HCT116 (cell line): ENCODE measurements at regions not wholly inside any gene's neighbourhood (a gene's known extent, or its start where the extent isn't known, plus 50 kb on each side); places are given as distances from the start of the nearest gene placed in this dataset.

Experiments used
- ATAC-seq: fragments of 200-7000 bp; cut with Tn5 transposase; 2 replicates; pipeline ENCODE4 v1.9.1; 2020; ENCODE audit warnings: mild to moderate bottlenecking, moderate library complexity
- BruUV-seq: library from RNA; stranded (reverse); fragments of 400-500 nt; replicated peaks from 2 replicates; lab custom pipeline; 2021; lab: Mats Ljungman, UMichigan
- CTCF ChIA-PET: fragments of 300-600 bp; sonication (Branson Sonifier 250); formaldehyde crosslinking; loops from one replicate; lab custom pipeline; 2021; ENCODE audit warnings: antibody characterized with exemption; lab: Charles Lee
- POLR2A ChIA-PET: fragments of 300-600, 350-600 bp; sonication (Branson Sonifier 250); formaldehyde crosslinking; loops from one replicate; lab custom pipeline; 2021; ENCODE audit warnings: antibody characterized with exemption; lab: Charles Lee
- RAD21 ChIA-PET, 2 experiments: fragments of 300-600 bp; sonication (Branson Sonifier 250); formaldehyde crosslinking; loops; one replicate each; lab custom pipeline; 2023; ENCODE audit warnings: low total read pairs in 2 of 2; ENCODE audit not compliant: uncharacterized antibody in 2 of 2, unreplicated experiment in 2 of 2, low non-redundant PET in 1 of 2; lab: Charles Lee
- DNase-seq: peaks from one replicate; pipeline ENCODE4 v3.0.0-alpha.2; 2010; ENCODE audit warnings: low read depth, low spot score
- H2AFZ ChIP-seq: fragments of 200-600 bp; shearing (Covaris generic), sonication (generic); 2 replicates; pipeline ENCODE4 v1.6.1; 2017; ENCODE audit warnings: low read depth, mixed run types, mixed read lengths, antibody characterized with exemption, low read length; ENCODE audit not compliant: poor library complexity, severe bottlenecking
- H3K27ac ChIP-seq: 2 replicates; pipeline ENCODE4 v1.5.1; 2012; ENCODE audit warnings: low read depth, low read length
- H3K27me3 ChIP-seq: fragments of 200-600 bp; sonication (generic); 2 replicates; pipeline ENCODE4 v1.6.1; 2016; ENCODE audit warnings: mixed run types, low read length, mixed read lengths; ENCODE audit not compliant: insufficient read depth
- H3K36me3 ChIP-seq, 2 experiments: fragments of 200-500 bp in 1 of 2; fragments of 200-600 bp in 1 of 2; sonication (Bioruptor generic) in 1 of 2; sonication (generic) in 1 of 2; 2 replicates each; pipeline versions ENCODE4 v1.5.1 to v1.6.1; 2014 to 2016; ENCODE audit warnings: low read length in 2 of 2, inconsistent platforms in 1 of 2, mixed read lengths in 1 of 2, mixed run types in 1 of 2; ENCODE audit not compliant: insufficient read depth in 2 of 2, control insufficient read depth in 1 of 2
- H3K4me1 ChIP-seq, 2 experiments: fragments of 200-600 bp in 1 of 2; sonication (generic) in 1 of 2; 2 replicates each; pipeline versions ENCODE4 v1.5.1 to v1.6.1; 2012 to 2017; ENCODE audit warnings: low read length in 2 of 2, inconsistent platforms in 1 of 2, mild to moderate bottlenecking in 1 of 2, mixed read lengths in 1 of 2, mixed run types in 1 of 2, moderate library complexity in 1 of 2; ENCODE audit not compliant: insufficient read depth in 2 of 2, control insufficient read depth in 1 of 2
- H3K4me2 ChIP-seq: fragments of 200-600 bp; sonication (generic); 2 replicates; pipeline ENCODE4 v1.6.1; 2017; ENCODE audit warnings: mixed run types, low read length, mixed read lengths
- H3K4me3 ChIP-seq, 2 experiments: fragments of 200-600 bp in 1 of 2; sonication (generic) in 1 of 2; replicated peaks in 1 of 2; 2 replicates each; pipeline ENCODE4 v1.5.1; 2011 to 2016; ENCODE audit warnings: low read length in 2 of 2, control low read depth in 1 of 2, low read depth in 1 of 2, mild to moderate bottlenecking in 1 of 2, mixed read lengths in 1 of 2, mixed run types in 1 of 2
- H3K79me2 ChIP-seq: fragments of 200-600 bp; sonication (generic); 2 replicates; pipeline ENCODE4 v1.6.1; 2017; ENCODE audit warnings: mild to moderate bottlenecking, mixed run types, low read length, moderate library complexity, mixed read lengths; ENCODE audit not compliant: insufficient read depth
- H3K9ac ChIP-seq: fragments of 200-600 bp; sonication (generic); 2 replicates; pipeline ENCODE4 v1.6.1; 2016; ENCODE audit warnings: low read length, mixed read lengths
- H3K9me2 ChIP-seq: fragments of 200-600 bp; sonication (generic), shearing (Covaris generic); 2 replicates; pipeline ENCODE4 v1.6.1; 2017; ENCODE audit warnings: mixed run types, mild to moderate bottlenecking, moderate library complexity; ENCODE audit not compliant: insufficient read depth
- H3K9me3 ChIP-seq, 2 experiments: fragments of 200-500 bp in 1 of 2; fragments of 200-600 bp in 1 of 2; sonication (Bioruptor generic) in 1 of 2; sonication (generic) in 1 of 2; 2 replicates each; pipeline ENCODE4 v1.6.1; 2014 to 2017; ENCODE audit warnings: low read length in 2 of 2, mixed read lengths in 2 of 2, inconsistent platforms in 1 of 2, low read depth in 1 of 2, mild to moderate bottlenecking in 1 of 2, mixed run types in 1 of 2, moderate library complexity in 1 of 2; ENCODE audit not compliant: control insufficient read depth in 1 of 2, insufficient read depth in 1 of 2
- H4K20me1 ChIP-seq: fragments of 200-600 bp; sonication (generic), shearing (Covaris generic); 2 replicates; pipeline ENCODE4 v1.6.1; 2017; ENCODE audit warnings: mixed run types, mild to moderate bottlenecking, moderate library complexity; ENCODE audit not compliant: insufficient read depth
- ELF1 ChIP-seq: IDR thresholded peaks from 2 replicates; pipeline ENCODE4 v1.6.1; 2012; ENCODE audit warnings: low read depth, borderline replicate concordance
- JUND ChIP-seq: IDR thresholded peaks from 2 replicates; pipeline ENCODE4 v1.6.1; 2012
- MAX ChIP-seq: IDR thresholded peaks from 2 replicates; pipeline ENCODE4 v1.6.1; 2012
- POLR2A ChIP-seq: IDR thresholded peaks from 2 replicates; pipeline ENCODE4 v1.7.0; 2011; ENCODE audit warnings: borderline replicate concordance; ENCODE audit not compliant: insufficient read depth, insufficient read length; ENCODE audit errors: extremely low read depth
- REST ChIP-seq: IDR thresholded peaks from 2 replicates; pipeline ENCODE4 v1.6.1; 2012; ENCODE audit warnings: low read depth
- SIN3A ChIP-seq: IDR thresholded peaks from 2 replicates; pipeline ENCODE4 v1.6.1; 2012; ENCODE audit warnings: low read depth
- SRF ChIP-seq: IDR thresholded peaks from 2 replicates; pipeline ENCODE4 v1.6.1; 2012; ENCODE audit warnings: low read depth
- YY1 ChIP-seq: IDR thresholded peaks from 2 replicates; pipeline ENCODE4 v1.6.1; 2011; ENCODE audit warnings: low read length, low read depth, moderate library complexity, mild to moderate bottlenecking; ENCODE audit not compliant: insufficient replicate concordance; ENCODE audit errors: extremely low read depth
- ZFX ChIP-seq: fragments of 450-650 bp; IDR thresholded peaks from 2 replicates; pipeline ENCODE4 v1.6.1; 2017
- intact Hi-C: fragments of 100-400 bp; cut with micrococcal nuclease; formaldehyde crosslinking; loops from 2 replicates; pipeline ENCODE4 v1.10.0; 2022

DNA sequence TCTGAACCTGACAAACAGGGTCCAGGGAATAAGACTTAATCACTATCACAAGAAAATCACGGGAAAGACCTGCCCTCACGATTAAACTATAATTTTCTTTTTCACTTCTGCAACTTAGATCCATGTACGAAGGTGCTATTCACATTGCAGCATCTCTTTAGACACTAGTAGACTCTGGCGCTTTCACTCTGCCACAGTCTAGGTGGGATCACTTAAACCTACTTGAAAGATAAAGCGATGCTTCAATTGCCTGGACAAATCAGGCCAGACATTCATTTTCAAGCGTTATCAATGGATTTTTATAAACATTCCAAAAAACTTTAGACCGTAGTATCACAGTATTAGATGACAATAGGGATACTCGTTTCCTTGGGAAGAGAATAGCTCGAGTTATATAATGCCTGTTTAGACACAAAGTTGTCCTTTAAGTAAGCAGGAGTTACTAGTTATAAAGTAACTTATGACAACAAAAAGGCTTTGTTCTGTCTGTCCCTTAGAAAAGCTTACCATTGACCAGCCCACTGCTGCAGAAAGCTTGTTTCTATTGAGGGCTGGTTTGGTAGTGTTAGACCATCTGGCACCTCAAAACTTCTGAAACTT lies 367.3 kb downstream of the UTRN start (continued):
- TF ChIP-seq REST (no peak), POLR2A (no peak), SRF (no peak), JUND (no peak), ZFX (no peak), ELF1 (no peak)

DNA sequence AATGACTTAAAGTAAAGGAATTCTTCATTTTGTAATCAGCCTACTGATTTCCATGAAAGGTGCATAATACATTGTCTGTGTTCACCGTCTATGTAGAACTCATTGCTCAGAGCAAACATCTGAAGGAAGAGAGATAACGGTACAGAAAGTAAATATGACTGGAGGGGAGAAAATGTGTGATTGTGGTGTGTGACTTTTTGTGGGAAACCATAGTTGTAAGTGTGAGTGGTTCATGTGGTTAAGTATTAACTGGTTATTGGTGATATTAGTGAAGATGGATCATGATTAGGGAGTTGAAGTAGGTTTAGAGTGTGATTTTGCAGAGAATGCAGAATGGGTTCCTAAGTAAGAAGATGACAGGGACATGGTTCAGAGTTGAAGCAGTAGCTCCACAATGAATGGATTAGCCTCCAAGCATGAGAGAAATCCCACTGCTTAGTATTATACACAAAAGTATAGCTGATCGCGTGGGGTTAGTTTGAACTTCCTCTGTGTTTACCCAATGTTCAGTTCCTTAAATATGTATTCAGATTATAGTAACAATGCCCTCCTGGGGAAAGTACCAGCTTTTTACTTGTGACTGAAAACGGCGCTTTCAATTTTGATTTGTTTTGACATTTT lies 368.9 kb downstream of the UTRN start:
- ATAC-seq (no peak), DNase-seq (no peak)
- no peaks in the 10 kb centered on the region for H3K79me2 ChIP-seq
- POLR2A ChIA-PET = no interaction called here
- no peak overlapping the region for H3K4me3 ChIP-seq
- RAD21 ChIA-PET = interaction anchor here in 1 of 2 experiments (0.6 kb wide), 1 partner anchor 21 kb away, joined by 3 read pairs; no protein-coding TSS in a partner anchor
- H4K20me1 ChIP-seq = no peaks in the 10 kb centered on the region
- H3K9me3 ChIP-seq = no peaks in the 10 kb centered on the region; a peak in 1 of 4 replicates
- CTCF ChIA-PET = no interaction called here
- no peaks in the 10 kb centered on the region for H3K36me3 ChIP-seq
- H3K4me2 ChIP-seq = no peak overlapping the region
- no peak overlapping the region for H3K9ac ChIP-seq
- intact Hi-C loops = no loop called here
- no peaks in the 10 kb centered on the region for H3K9me2 ChIP-seq
- BruUV-seq = no TSS peak
- peaks cover 0 to 7% of the 10 kb centered on the region in 2 experiments; a peak in 1 of 4 replicates for H3K4me1 ChIP-seq
- TF ChIP-seq JUND = no peak
- no peak for TF ChIP-seq MAX
- TF ChIP-seq SIN3A = no peak
- TF ChIP-seq YY1 = no peak
- no peak overlapping the region for H3K27ac ChIP-seq
- H3K27me3 ChIP-seq = no peaks in the 10 kb centered on the region
- H2AFZ ChIP-seq = no peak overlapping the region
